ENCODE measurements at regions not wholly inside any gene's neighbourhood (a gene's known extent, or its start where the extent isn't known, plus 50 kb on each side); places are given as distances from the start of the nearest gene placed in this dataset.

DNA sequence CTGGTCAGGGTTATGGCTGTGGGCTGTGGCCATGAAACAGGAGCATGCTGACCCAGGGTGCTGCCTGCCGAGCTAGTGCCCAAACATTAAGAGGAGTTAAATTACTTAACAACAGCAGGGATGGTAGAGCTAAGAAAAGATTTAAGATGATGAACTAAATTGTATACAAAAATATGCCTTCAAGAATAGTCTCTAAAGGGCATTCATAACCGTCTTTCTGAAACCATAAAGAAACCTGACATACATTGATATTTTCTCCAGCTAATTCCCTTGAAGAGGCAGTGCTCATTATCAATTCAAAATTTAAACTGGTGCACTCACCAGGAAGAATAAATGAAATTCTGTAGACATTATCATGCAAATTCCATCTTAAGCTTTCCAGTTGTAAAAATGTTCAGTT lies 265.8 kb upstream of the TAC1 start:
- TF ChIP-seq POLR2AphosphoS5 (IDR thresholded peaks at IDR 0.05; ENCODE audit: low read depth, low read length) (no peak), POLR2A (IDR thresholded peaks at IDR 0.05; ENCODE audit: low read depth, low read length) (no peak)

Measured in GM12892 (cell line).